ENCODE measurements at regions not wholly inside any gene's neighbourhood (a gene's known extent, or its start where the extent isn't known, plus 50 kb on each side); places are given as distances from the start of the nearest gene placed in this dataset.
"Not testable (repeated sequence)": the region's sequence is repeated elsewhere in the genome, so short reads cannot be mapped to it uniquely, and the experiment has no call there.

DNA sequence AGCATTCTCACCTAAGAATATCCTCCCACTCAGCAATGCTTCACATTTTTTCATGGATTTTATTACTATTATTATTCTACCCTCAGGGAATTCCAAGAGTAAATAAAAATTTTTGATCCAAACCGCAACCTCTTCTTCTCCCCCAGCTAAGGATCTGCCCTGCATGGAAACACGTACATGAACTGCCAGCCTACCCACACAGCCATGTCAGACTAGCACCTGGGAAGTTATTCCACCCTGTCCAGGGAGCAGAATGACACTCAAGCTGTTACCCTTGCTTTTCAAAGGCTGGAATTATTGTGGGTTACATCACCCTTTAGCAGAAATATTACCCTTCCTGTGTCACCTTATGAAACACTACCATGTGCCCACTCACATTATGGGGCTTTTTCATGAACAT lies 227.3 kb upstream of the USP15 start:
- no peaks in the 10 kb centered on the region for H3K79me1 ChIP-seq (ENCODE audit: low read length)
- H3K56ac ChIP-seq (ENCODE audit: low read length): no peak overlapping the region
- DNase-seq: no peak
- H3K79me2 ChIP-seq (ENCODE audit: control insufficient read depth, insufficient read depth, low read length): no peaks in the 10 kb centered on the region
- no peak overlapping the region for H2AK5ac ChIP-seq (ENCODE audit: low read length)
- no peaks in the 10 kb centered on the region for H3K36me3 ChIP-seq (ENCODE audit: control insufficient read depth, insufficient read depth, low read length)
- no peak overlapping the region for H3K4me2 ChIP-seq (ENCODE audit: low read length)
- no peak overlapping the region for H2BK120ac ChIP-seq (ENCODE audit: low read depth, low read length)
- H3K27ac ChIP-seq (ENCODE audit: low read depth, low read length): no peak overlapping the region
- no peak overlapping the region for H3K4me3 ChIP-seq (ENCODE audit: low read length)
- no peak overlapping the region for H3K9ac ChIP-seq (ENCODE audit: low read length)
- no peaks in the 10 kb centered on the region for H3K27me3 ChIP-seq (ENCODE audit: insufficient read depth, low read length, poor library complexity)
- H4K5ac ChIP-seq (ENCODE audit: low read length): no peak overlapping the region
- no peak overlapping the region for H2BK5ac ChIP-seq (ENCODE audit: low read length)
- WGBS (ENCODE audit: extremely low coverage, insufficient coverage, low lambda C conversion rate): no CpG with 5 or more reads among the region's 2 CpGs
- no peak overlapping the region for H4K8ac ChIP-seq (ENCODE audit: low read depth, low read length)
- H2BK15ac ChIP-seq (replicated peaks; ENCODE audit: low read depth): no peak overlapping the region
- H3K18ac ChIP-seq (ENCODE audit: low read length): no peak overlapping the region
- H3K4me1 ChIP-seq (ENCODE audit: control insufficient read depth, low read depth, low read length): no peaks in the 10 kb centered on the region
- H3K23ac ChIP-seq (ENCODE audit: low read length): no peak overlapping the region
- H3K4ac ChIP-seq (ENCODE audit: low read depth, low read length): no peak overlapping the region

DNA sequence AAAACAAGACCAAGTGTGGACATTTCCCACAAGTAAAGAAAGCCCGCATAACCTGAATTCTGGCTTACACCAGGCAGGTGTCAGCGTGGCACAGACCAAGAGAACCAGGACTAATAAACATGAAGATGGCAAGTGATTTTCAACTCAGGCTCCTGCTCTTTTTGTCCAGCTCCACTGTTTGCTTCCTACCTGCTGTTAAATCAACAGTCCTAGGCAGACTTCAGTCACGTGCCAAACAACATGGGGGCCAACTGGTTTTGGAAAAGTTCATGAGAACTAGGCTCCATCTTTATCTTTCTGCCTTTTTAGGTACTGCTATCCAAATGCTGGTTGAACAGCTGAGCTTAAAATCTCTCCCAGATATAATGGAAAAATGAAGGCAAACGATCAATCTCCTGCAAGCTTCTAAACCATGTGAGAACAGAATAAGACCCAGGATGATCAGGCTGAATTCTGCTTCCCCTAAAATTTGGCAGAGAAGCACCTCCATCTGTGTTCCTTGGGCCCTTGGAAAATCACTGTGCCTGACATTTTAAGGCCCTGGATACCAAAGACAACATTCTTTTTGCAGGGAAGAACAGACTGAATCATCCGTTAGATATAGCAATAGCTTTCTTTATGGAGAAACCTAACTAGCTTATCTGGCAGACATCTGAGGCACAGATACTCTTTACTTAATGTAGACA lies 215.6 kb upstream of the USP15 start:
- Histone ChIP-seq H4K5ac (ENCODE audit: low read length) (no peak overlapping the region), H3K79me2 (ENCODE audit: control insufficient read depth, insufficient read depth, low read length) (no peaks in the 10 kb centered on the region), H2AK5ac (ENCODE audit: low read length) (no peak overlapping the region), H4K8ac (ENCODE audit: low read depth, low read length) (no peak overlapping the region), H2BK5ac (ENCODE audit: low read length) (no peak overlapping the region), H3K56ac (ENCODE audit: low read length) (no peak overlapping the region), H2BK15ac (replicated peaks; ENCODE audit: low read depth) (no peak overlapping the region), H3K18ac (ENCODE audit: low read length) (no peak overlapping the region), H3K4me2 (ENCODE audit: low read length) (no peak overlapping the region), H3K79me1 (ENCODE audit: low read length) (no peaks in the 10 kb centered on the region), H3K23ac (ENCODE audit: low read length) (no peak overlapping the region), H3K27me3 (ENCODE audit: insufficient read depth, low read length, poor library complexity) (no peaks in the 10 kb centered on the region), H3K9ac (ENCODE audit: low read length) (no peak overlapping the region), H3K4me3 (ENCODE audit: low read length) (no peak overlapping the region), H3K36me3 (ENCODE audit: control insufficient read depth, insufficient read depth, low read length) (no peaks in the 10 kb centered on the region), H3K4ac (ENCODE audit: low read depth, low read length) (no peak overlapping the region), H3K27ac (ENCODE audit: low read depth, low read length) (no peak overlapping the region), H2BK120ac (ENCODE audit: low read depth, low read length) (no peak overlapping the region), H3K4me1 (ENCODE audit: control insufficient read depth, low read depth, low read length) (no peaks in the 10 kb centered on the region)
- no CpG with 5 or more reads among the region's 5 CpGs for WGBS (ENCODE audit: extremely low coverage, insufficient coverage, low lambda C conversion rate)
- no peak for DNase-seq

DNA sequence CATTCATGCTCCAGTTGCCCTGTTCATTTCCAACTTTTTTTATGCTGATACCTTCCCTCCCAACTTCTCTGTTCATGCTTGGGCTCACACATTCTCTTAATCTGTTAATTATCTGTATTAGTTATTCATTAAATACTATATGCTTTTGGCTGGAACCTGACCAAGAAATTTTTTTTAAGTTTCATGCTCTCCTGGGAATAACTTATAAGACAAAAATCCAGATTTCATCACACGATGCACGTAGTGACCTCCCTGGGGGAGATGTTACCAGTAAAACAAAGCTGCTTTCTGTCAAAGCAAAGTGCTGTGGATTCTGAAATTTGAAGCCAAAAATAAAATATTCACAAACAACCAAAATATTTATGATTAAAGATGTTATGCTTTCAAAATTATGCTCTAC lies 215.0 kb upstream of the USP15 start:
- DNase-seq: no peak
- Histone ChIP-seq H3K4me3 (ENCODE audit: low read length) (no peak overlapping the region), H3K4me2 (ENCODE audit: low read length) (no peak overlapping the region), H4K5ac (ENCODE audit: low read length) (no peak overlapping the region), H3K4me1 (ENCODE audit: control insufficient read depth, low read depth, low read length) (no peaks in the 10 kb centered on the region), H3K79me2 (ENCODE audit: control insufficient read depth, insufficient read depth, low read length) (no peaks in the 10 kb centered on the region), H2BK5ac (ENCODE audit: low read length) (no peak overlapping the region), H3K79me1 (ENCODE audit: low read length) (no peaks in the 10 kb centered on the region), H4K8ac (ENCODE audit: low read depth, low read length) (no peak overlapping the region), H3K27ac (ENCODE audit: low read depth, low read length) (no peak overlapping the region), H2BK120ac (ENCODE audit: low read depth, low read length) (no peak overlapping the region), H3K18ac (ENCODE audit: low read length) (no peak overlapping the region), H3K9ac (ENCODE audit: low read length) (no peak overlapping the region), H3K23ac (ENCODE audit: low read length) (no peak overlapping the region), H2AK5ac (ENCODE audit: low read length) (no peak overlapping the region), H3K36me3 (ENCODE audit: control insufficient read depth, insufficient read depth, low read length) (no peaks in the 10 kb centered on the region), H2BK15ac (replicated peaks; ENCODE audit: low read depth) (no peak overlapping the region), H3K56ac (ENCODE audit: low read length) (no peak overlapping the region), H3K4ac (ENCODE audit: low read depth, low read length) (no peak overlapping the region), H3K27me3 (ENCODE audit: insufficient read depth, low read length, poor library complexity) (no peaks in the 10 kb centered on the region)
- WGBS (ENCODE audit: extremely low coverage, insufficient coverage, low lambda C conversion rate): no CpG with 5 or more reads among the region's 2 CpGs

DNA sequence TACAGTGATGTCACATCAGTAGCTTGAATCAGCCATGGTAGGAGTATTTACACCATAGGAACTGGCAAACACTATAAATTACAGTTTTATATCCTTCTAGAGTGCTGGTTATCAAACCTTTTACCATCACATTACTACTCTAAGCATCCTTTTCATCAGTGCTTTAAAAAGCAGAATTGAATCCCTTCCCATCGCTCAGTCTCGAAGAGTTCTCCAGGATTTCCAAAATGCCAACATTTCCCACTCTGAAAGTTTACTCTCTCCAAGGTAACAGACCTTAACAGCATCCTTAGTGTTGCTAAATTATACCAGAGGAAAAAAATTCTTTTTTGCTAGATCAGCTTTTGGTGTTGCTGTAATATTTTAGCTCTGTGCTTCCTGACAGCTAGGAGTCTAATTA lies 209.4 kb upstream of the USP15 start:
- H3K56ac ChIP-seq (ENCODE audit: low read length): no peak overlapping the region
- H2AK5ac ChIP-seq (ENCODE audit: low read length): no peak overlapping the region
- no peak overlapping the region for H3K23ac ChIP-seq (ENCODE audit: low read length)
- no peak overlapping the region for H3K18ac ChIP-seq (ENCODE audit: low read length)
- DNase-seq: no peak
- no peaks in the 10 kb centered on the region for H3K4me1 ChIP-seq (ENCODE audit: control insufficient read depth, low read depth, low read length)
- H2BK15ac ChIP-seq (replicated peaks; ENCODE audit: low read depth): no peak overlapping the region
- no peaks in the 10 kb centered on the region for H3K27me3 ChIP-seq (ENCODE audit: insufficient read depth, low read length, poor library complexity)
- no peak overlapping the region for H3K9ac ChIP-seq (ENCODE audit: low read length)
- WGBS (ENCODE audit: extremely low coverage, insufficient coverage, low lambda C conversion rate): no CpG with 5 or more reads among the region's 2 CpGs
- H2BK5ac ChIP-seq (ENCODE audit: low read length): no peak overlapping the region
- H3K4ac ChIP-seq (ENCODE audit: low read depth, low read length): no peak overlapping the region
- no peak overlapping the region for H4K5ac ChIP-seq (ENCODE audit: low read length)
- H3K4me3 ChIP-seq (ENCODE audit: low read length): no peak overlapping the region
- no peaks in the 10 kb centered on the region for H3K36me3 ChIP-seq (ENCODE audit: control insufficient read depth, insufficient read depth, low read length)
- no peak overlapping the region for H2BK120ac ChIP-seq (ENCODE audit: low read depth, low read length)
- H4K8ac ChIP-seq (ENCODE audit: low read depth, low read length): no peak overlapping the region
- no peak overlapping the region for H3K27ac ChIP-seq (ENCODE audit: low read depth, low read length)
- H3K79me1 ChIP-seq (ENCODE audit: low read length): no peaks in the 10 kb centered on the region
- no peak overlapping the region for H3K4me2 ChIP-seq (ENCODE audit: low read length)
- H3K79me2 ChIP-seq (ENCODE audit: control insufficient read depth, insufficient read depth, low read length): no peaks in the 10 kb centered on the region

DNA sequence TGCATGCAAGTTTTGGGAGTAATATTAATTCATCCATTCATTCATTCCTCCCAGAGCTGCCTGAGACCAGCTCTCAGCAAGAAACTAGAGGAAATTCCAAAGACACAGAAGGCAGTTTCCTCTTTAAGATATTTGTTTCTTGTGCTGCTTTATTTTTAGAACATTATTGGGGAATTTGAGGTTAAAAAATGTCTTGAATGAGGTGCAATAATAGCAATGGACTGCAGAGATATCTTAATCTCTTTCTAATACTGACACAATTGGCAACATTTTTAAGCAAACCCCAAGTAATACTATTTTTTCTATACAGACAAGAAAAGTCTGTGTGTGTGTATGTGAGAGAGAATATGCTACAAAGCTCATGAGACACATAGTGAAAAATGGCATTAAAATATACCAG lies 190.2 kb upstream of the USP15 start:
- Histone ChIP-seq H3K56ac (ENCODE audit: low read length) (no peak overlapping the region), H4K5ac (ENCODE audit: low read length) (no peak overlapping the region), H2BK5ac (ENCODE audit: low read length) (no peak overlapping the region), H3K27me3 (ENCODE audit: insufficient read depth, low read length, poor library complexity) (no peaks in the 10 kb centered on the region), H2AK5ac (ENCODE audit: low read length) (no peak overlapping the region), H3K9ac (ENCODE audit: low read length) (no peak overlapping the region), H3K79me2 (ENCODE audit: control insufficient read depth, insufficient read depth, low read length) (no peaks in the 10 kb centered on the region), H3K79me1 (ENCODE audit: low read length) (no peaks in the 10 kb centered on the region), H3K36me3 (ENCODE audit: control insufficient read depth, insufficient read depth, low read length) (no peaks in the 10 kb centered on the region), H3K18ac (ENCODE audit: low read length) (no peak overlapping the region), H3K27ac (ENCODE audit: low read depth, low read length) (no peak overlapping the region), H4K8ac (ENCODE audit: low read depth, low read length) (no peak overlapping the region), H3K4ac (ENCODE audit: low read depth, low read length) (no peak overlapping the region), H3K23ac (ENCODE audit: low read length) (no peak overlapping the region), H3K4me2 (ENCODE audit: low read length) (no peak overlapping the region), H3K4me1 (ENCODE audit: control insufficient read depth, low read depth, low read length) (no peaks in the 10 kb centered on the region), H2BK120ac (ENCODE audit: low read depth, low read length) (no peak overlapping the region), H2BK15ac (replicated peaks; ENCODE audit: low read depth) (no peak overlapping the region), H3K4me3 (ENCODE audit: low read length) (no peak overlapping the region)
- no peak for DNase-seq

DNA sequence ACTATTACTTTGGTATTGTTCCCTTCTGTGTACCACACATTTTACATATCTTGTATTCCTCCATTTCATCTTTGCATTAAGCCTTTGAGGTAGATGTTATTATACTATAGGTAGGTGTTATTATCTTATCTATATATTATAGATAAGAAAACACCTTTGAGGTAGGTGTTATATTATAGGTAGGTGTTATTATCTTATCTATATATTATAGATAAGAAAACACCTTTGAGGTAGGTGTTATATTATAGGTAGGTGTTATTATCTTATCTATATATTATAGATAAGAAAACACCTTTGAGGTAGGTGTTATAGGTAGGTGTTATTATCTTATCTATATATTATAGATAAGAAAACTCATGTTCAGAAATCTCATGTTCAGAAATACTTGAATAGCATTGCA lies 187.0 kb upstream of the USP15 start:
- H2AK5ac ChIP-seq (ENCODE audit: low read length); H3K18ac ChIP-seq (ENCODE audit: low read length); H3K36me3 ChIP-seq (ENCODE audit: control insufficient read depth, insufficient read depth, low read length): not testable (repeated sequence)

More for the DNA sequence above, 187.0 kb upstream of the USP15 start:
- H4K8ac ChIP-seq (ENCODE audit: low read depth, low read length); H3K4ac ChIP-seq (ENCODE audit: low read depth, low read length); H3K79me2 ChIP-seq (ENCODE audit: control insufficient read depth, insufficient read depth, low read length); H4K5ac ChIP-seq (ENCODE audit: low read length); H2BK5ac ChIP-seq (ENCODE audit: low read length); DNase-seq; H3K56ac ChIP-seq (ENCODE audit: low read length); H3K4me2 ChIP-seq (ENCODE audit: low read length); H3K23ac ChIP-seq (ENCODE audit: low read length); H3K27ac ChIP-seq (ENCODE audit: low read depth, low read length); H3K27me3 ChIP-seq (ENCODE audit: insufficient read depth, low read length, poor library complexity); H3K4me1 ChIP-seq (ENCODE audit: control insufficient read depth, low read depth, low read length); H3K79me1 ChIP-seq (ENCODE audit: low read length); H3K9ac ChIP-seq (ENCODE audit: low read length); H3K4me3 ChIP-seq (ENCODE audit: low read length); H2BK120ac ChIP-seq (ENCODE audit: low read depth, low read length); H2BK15ac ChIP-seq (replicated peaks; ENCODE audit: low read depth): not testable (repeated sequence)
